ENCODE measurements at regions not wholly inside any gene's neighbourhood (a gene's known extent, or its start where the extent isn't known, plus 50 kb on each side); places are given as distances from the start of the nearest gene placed in this dataset.

DNA sequence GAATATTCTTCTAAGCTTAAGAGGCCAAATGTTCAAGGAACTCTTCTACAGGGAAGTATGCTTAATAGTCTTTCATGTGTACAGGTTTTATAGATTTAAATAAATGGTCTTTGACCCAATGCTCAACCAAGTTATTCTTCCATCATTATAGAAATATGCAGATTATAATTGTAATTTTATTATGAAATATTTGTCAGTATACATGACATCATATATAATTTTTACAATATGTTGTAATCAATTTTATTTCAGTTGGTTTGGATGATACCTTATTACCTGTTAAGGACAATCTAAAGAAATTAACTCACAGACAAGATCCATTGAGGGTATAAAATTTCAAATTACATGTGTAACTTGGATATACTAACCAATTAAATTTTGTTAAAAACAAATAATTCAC, 1278.3 kb downstream of the SLC16A7 start (continued):
- TF ChIP-seq CTCFL (IDR thresholded peaks at IDR 0.05; ENCODE audit: borderline replicate concordance, insufficient read depth, low read depth, low read length, poor library complexity, severe bottlenecking) (no peak), ZNF717 (CRISPR knock-in tag; IDR thresholded peaks at IDR 0.05) (no peak), NELFE (IDR thresholded peaks at IDR 0.05; ENCODE audit: insufficient read depth, insufficient read length) (no peak), HDAC2 (IDR thresholded peaks at IDR 0.05) (no peak)

DNA sequence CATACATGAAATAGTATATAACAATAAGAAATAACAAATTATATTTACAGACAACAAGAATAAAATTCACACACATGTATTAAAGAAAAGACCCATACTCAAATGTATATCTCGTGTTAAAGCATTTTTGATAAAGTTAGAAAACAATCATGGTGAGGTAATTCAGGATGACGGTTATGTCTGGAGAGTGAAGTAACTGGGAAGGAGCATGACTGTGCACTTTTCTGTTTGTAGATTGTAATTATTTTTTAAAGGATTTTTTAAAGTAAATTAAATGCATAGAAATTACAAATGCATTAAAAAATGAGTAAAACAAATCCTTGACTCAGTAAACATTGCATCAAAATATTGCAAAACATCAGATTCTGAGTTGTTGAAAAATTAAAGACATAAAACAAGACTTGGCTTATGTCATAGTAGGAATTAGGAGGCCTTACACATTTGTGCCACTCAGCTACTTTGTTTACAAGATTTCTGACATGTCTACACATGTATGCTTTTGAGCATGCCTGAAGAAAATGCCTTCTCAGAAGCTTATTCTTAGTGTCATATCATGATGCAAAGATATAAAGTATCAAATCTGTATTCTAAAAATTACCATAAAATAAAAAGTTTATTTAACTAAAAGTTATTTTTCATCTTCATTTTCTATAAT, 1325.1 kb downstream of the SLC16A7 start:
- 0% methylated on average over 2 of the region's 2 CpGs for WGBS (ENCODE audit: insufficient coverage, low coverage, missing lambda C conversion rate)
- Histone ChIP-seq H3K79me2 (ENCODE audit: control insufficient read depth, insufficient read depth, low read length) (no peaks in the 10 kb centered on the region), H3K9me1 (ENCODE audit: control insufficient read depth, insufficient read depth, low read length) (no peaks in the 10 kb centered on the region), H3K4me3 (no peak overlapping the region), H3K4me1 (replicated peaks in 1 of 2; ENCODE audit: control insufficient read depth in 2 of 2, insufficient read depth in 2 of 2, low read length in 2 of 2) (no peaks in the 10 kb centered on the region), H3K4me2 (ENCODE audit: insufficient read depth, low read length) (no peak overlapping the region), H3K27me3 (ENCODE audit: control insufficient read depth in 2 of 2, insufficient read depth in 2 of 2, low read length in 2 of 2) (no peaks in the 10 kb centered on the region), H2AFZ (ENCODE audit: low read depth, low read length) (no peak overlapping the region), H4K20me1 (replicated peaks; ENCODE audit: control insufficient read depth, insufficient read depth, low read length) (no peaks in the 10 kb centered on the region), H3K27ac (ENCODE audit: extremely low read depth, low read depth, low read length) (no peak overlapping the region), H3K9me3 (replicated peaks; ENCODE audit: control insufficient read depth, insufficient read depth, low read depth, low read length) (no peaks in the 10 kb centered on the region), H3K36me3 (ENCODE audit: control insufficient read depth, insufficient read depth, low read length) (no peaks in the 10 kb centered on the region), H3K9ac (ENCODE audit: insufficient read depth in 1 of 2, low read depth in 2 of 2, low read length in 2 of 2) (no peak overlapping the region)
- TF ChIP-seq STAT5A (IDR thresholded peaks at IDR 0.05; ENCODE audit: borderline replicate concordance, low read length) (no peak), MAFG (tag; conservative IDR thresholded peaks at IDR 0.05) (peak; percentile 50; the same call in 1 of the 2 replicates), FOXP1 (CRISPR knock-in tag; IDR thresholded peaks at IDR 0.05) (no peak), RCOR1 (IDR thresholded peaks at IDR 0.05; ENCODE audit: borderline replicate concordance in 1 of 2, low read depth in 2 of 2, low read length in 2 of 2) (no peak)
- ChIA-PET CTCF (ENCODE audit: low intra/inter-chr PET ratio) (no interaction called here), POLR2A (no interaction called here)
- ATAC-seq (no peak), DNase-seq (ENCODE audit: extremely low read depth in 1 of 4, low spot score in 3 of 4) (no peak), FAIRE-seq (no peak)
- in situ Hi-C loops (cut with MboI) = no loop called here
- no TSS peak for BruUV-seq (replicated peaks)
- intact Hi-C loops (cut with micrococcal nuclease) = no loop called here

Measured in K562 (cell line).